ENCODE measurements at regions not wholly inside any gene's neighbourhood (a gene's known extent, or its start where the extent isn't known, plus 50 kb on each side); places are given as distances from the start of the nearest gene placed in this dataset.

DNA sequence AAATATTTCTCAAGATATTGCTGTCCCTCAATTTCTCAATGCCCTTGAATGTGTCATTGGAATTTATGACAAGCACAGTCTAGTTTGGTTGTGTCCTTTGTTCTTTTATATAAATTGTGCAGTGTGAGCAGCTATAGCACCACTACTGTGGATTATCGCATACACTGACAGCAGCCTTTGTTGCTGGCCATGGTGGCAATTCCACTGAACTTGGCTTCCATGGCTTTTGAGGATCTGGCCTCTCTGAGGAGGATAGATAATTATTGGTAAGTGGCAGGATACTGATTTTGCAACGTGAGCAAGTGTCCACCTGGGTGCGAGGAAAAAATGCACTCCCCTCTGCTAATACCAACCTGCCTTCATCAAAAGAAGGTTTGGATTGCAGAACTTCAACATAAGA, 84.0 kb downstream of the RDH14 start (continued):
- TF ChIP-seq CHD1 (IDR thresholded peaks at IDR 0.05; ENCODE audit: low read depth, low read length) (no peak), ASH2L (IDR thresholded peaks at IDR 0.05; ENCODE audit: low read length) (no peak), CBX8 (IDR thresholded peaks at IDR 0.05; ENCODE audit: borderline replicate concordance, low read depth, low read length) (no peak), CHD2 (IDR thresholded peaks at IDR 0.05; ENCODE audit: low read length) (no peak)
